Erythroblast (primary cell): ENCODE measurements at regions not wholly inside any gene's neighbourhood (a gene's known extent, or its start where the extent isn't known, plus 50 kb on each side); places are given as distances from the start of the nearest gene placed in this dataset.

Source experiments
- GATA1 ChIP-seq: IDR thresholded peaks from 2 replicates; pipeline ENCODE4 v1.6.1; 2011; ENCODE audit warnings: low read depth, mild to moderate bottlenecking, control low read depth, low read length, moderate library complexity
- POLR2A ChIP-seq: IDR thresholded peaks from 2 replicates; pipeline ENCODE4 v1.6.1; 2011; ENCODE audit warnings: mild to moderate bottlenecking, low read length

GRCh38 chr3:106339551-106339950 lies 470.7 kb upstream of the CBLB start:
- TF ChIP-seq POLR2A (no peak), GATA1 (no peak)
